GM19372 (cell line): ENCODE measurements at regions not wholly inside any gene's neighbourhood (a gene's known extent, or its start where the extent isn't known, plus 50 kb on each side); places are given as distances from the start of the nearest gene placed in this dataset.

Experiments used
- ATAC-seq: cut with Tn5 transposase; IDR thresholded peaks from one replicate; pipeline ENCODE4 v1.9.1; 2021; ENCODE audit warnings: mild to moderate bottlenecking, low read depth, moderate library complexity; ENCODE audit not compliant: unreplicated experiment

- no peak for ATAC-seq
These were observed 425.1 kb downstream of the UTRN start for GRCh38 chr6:144710207-144710606.

- no peak for ATAC-seq
These were observed 426.5 kb downstream of the UTRN start for GRCh38 chr6:144711661-144712060.

DNA sequence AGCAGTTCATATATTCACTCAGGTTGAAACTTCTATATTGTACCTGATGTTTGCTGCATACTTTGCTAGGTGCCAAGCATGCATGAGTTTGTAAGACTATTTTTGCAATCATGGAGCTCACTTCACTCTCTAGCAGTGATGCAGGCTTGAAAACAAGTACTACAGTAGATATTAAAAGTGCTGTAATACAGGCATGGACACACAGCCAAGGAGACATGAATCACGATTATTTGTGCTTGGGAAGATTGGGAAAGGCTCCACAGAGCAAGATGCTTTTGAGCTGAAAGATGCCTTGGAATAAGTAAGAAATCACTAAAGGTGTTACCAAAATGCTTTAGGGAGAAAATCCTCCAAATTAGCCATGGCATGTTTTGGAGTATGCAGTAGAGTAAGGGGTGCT is 427.4 kb downstream of the UTRN start:
- ATAC-seq = no peak

DNA sequence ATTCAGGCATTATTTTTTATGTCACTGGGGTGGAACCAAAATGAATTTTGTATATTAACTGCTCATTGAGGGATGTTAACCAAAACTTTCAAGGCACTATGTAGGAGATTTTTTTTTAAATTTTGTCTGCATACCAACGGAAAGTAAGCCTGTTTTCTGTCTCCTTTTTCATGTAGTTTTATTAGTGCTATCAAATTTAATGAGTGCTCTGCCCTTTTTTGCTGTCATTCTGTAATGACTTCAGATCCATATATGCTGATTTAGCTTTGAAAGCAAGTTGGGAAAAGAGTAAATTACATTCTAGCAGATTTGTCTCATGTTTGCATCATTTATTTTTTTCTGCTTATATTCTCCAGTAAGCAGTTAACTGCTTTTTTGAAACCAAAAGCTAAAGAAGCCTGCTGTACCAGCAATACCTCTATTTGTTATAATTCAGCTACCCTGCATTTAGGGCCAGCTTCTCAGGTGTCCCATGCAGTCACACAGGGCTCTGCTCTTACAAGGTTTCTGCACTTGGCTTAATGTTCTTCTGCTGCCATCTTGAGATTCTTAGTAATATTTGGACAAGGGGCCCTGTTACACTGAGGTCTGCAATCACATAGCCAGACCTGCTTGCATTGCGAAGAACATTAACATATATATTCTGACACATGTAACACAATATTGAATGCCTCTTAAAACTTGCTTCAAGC is 429.0 kb downstream of the UTRN start:
- ATAC-seq = no peak

- ATAC-seq = no peak
These were observed 430.2 kb downstream of the UTRN start for GRCh38 chr6:144715344-144715743.

DNA sequence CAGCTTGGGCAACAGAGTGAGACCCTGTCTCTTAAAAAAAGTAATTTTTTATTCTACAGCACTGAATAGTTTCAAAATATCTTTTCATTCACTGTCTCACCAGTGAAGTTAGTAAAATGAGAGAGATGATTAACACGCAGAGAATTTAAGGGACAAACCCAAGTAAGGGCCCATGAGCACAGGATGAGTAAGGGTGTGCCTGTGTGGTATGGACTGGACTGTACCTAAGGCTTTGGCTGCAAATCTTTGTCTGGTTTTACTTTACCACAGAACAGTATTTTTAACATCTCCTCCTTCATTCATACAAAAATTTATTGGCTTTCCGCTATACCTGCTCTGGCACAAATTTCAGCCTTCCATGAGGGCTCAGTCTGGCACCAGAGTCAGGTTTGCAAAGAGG is 433.3 kb downstream of the UTRN start:
- no peak for ATAC-seq

- ATAC-seq = no peak
These were observed 436.1 kb downstream of the UTRN start for GRCh38 chr6:144721232-144721631.

DNA sequence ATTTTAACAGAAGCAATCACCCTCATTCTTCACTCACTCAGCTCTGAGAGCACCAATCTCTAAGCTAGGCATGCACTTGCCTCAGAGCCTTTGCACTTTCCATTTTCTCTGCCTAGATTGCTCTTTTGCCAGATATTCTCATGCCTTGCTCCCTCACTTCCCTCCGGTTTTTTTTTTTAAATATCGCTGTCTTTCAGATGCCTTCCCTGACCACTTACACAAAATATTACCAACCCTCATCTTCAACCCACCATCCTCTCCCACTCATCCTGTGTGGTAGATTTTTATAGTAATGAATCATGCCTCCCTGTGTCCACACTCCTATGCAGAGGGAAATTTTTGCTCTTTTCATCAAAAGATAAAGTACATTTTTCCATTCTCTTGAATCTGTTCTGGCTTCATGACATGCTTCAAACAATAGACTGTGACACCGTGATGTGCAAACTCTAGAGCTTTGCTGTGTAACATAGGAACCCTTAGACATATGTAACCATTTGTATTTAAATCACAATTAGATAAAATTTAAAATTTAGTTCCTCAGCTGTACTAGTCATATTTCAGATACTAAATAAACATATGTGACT is 437.1 kb downstream of the UTRN start:
- no peak for ATAC-seq

GRCh38 chr6:144722925-144723324 is 437.8 kb downstream of the UTRN start:
- ATAC-seq = no peak

GRCh38 chr6:144723431-144723830 is 438.3 kb downstream of the UTRN start:
- no peak for ATAC-seq

DNA sequence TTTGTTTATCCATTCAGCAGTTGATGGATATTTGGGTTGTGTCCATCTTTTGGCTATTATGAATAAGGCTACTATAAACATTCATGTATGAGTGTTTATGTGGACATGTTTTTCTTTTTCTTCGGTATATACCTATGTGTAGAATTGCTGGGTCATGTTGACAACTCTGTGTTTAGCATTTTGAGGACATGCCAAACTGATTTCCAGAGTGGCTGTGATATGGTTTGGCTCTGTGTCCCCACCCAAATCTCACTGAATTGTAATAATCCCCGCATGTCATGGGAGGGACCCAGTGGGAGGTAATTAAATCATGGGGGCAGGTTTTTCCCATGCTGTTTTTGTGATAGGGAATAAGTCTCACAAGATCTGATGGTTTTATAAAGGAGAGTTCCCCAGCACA is 439.7 kb downstream of the UTRN start:
- ATAC-seq = no peak

DNA sequence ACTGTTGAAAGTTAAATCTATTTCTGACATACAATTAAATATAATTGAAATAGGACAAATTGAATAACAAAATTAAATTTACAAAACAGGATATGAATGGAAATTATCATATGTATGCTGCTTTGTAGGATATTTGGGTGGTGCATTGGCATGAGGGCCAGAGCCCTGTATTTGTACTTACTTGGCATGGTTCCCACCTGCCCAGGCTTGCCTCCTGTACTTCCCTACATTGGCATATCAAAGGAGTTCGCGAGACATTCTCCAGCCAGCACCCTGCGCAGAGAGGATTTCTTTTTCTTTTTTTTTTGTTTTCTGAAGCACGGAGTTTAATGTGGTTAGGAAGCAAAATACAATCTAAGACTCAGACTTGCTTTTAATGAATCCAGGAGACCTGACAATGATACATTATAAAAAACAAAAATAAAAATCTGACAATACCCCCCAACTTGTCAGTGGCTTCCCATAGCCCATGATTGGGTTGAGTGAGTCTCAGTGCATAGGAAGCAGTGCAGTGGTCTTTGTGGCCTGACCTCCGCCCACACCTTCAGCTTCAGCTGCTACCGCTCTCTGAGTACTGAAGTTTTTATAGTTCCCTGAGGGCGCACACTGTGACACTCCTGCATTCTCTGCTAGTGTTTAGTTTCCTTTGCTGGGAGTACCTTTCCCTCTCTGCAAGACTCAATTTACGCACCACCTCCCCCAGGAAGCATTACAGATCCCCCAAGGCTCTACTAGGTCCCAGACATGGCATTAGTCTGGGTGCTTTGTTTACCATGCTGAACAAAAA is 440.8 kb downstream of the UTRN start:
- peak; percentile 88 for ATAC-seq

DNA sequence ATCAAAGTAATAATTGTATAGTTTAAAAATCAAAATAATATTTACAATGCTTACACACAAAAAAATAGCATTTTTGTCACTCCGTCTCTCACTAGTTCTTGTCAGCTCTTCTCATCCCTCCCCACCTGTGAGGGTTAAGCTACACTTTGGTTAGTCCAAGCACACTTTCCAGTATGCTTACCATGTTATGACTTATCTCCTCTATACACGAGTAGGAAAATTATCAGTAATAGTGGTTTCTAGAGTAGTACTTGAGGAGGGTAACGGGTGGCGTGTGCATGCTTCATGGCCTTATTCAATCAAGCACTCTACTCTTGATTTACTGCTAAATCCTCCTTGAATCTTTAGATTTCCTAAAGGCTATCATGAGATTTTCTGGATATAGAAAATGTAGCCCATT is 443.7 kb downstream of the UTRN start:
- no peak for ATAC-seq

DNA sequence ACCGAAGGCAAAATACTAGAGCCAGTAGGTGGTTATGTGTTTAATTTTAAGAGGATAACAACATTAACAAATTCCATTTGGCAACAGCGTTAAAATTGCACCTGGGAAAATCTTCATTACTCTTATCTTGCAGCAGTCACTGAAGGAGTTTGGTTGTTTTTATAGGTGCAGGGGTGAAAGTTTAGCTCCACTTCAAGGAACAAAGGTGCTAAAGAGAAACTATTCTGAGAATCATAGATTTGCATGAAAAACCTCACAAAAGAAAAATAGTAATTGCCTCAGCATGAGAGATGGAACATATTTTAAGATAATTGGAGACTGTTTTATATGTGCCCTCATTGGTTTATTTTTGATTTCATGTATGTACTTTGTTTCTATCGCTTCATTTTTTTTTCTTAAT is 444.4 kb downstream of the UTRN start:
- ATAC-seq = peak; percentile 47

- ATAC-seq = no peak
These were observed 445.0 kb downstream of the UTRN start for GRCh38 chr6:144730088-144730645.

GRCh38 chr6:144731229-144731628 is 446.1 kb downstream of the UTRN start:
- no peak for ATAC-seq

- ATAC-seq = no peak
These were observed 451.6 kb downstream of the UTRN start for GRCh38 chr6:144736763-144737162.

GRCh38 chr6:144737998-144738397 is 452.9 kb downstream of the UTRN start:
- ATAC-seq = no peak

GRCh38 chr6:144739873-144740272 is 454.7 kb downstream of the UTRN start:
- ATAC-seq = no peak

DNA sequence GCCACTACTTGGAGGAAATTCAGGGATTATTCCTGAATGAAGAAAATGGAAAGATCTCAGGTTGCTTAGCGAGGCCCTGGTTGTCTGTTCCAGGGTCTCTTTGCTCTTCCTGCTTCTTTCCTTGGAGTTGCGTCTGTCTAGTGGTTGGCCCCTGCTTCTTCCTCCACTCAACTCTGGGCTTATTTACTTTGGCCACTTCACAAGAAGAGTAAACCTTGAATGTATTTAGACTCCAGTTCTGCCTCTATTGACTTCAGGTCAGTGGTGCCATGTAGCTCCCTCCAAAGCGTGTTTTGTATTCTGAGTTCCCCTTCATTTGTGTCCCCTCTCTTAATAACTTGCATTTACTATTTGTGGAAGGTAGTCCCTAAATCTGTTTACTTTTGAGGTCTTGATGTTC is 456.5 kb downstream of the UTRN start:
- ATAC-seq = no peak

DNA sequence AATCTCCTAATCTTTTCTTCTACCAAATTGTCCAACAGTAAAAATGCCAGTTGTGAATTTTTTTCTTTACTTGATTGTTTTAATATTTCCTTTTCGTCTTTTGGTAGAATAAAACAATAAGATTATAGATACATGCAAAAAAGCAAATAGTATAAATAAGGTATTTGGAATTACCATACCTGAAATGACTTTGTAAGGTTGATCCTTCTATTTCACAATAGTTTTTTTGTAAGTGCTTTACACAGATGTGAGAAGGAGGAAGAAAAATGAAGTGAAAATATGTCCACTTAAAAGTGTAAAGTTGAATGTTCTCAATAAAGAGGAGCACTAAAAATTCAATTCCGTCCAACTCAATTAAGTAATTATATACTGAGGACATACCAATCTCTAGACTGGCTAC is 457.6 kb downstream of the UTRN start:
- no peak for ATAC-seq
